ENCODE measurements at regions not wholly inside any gene's neighbourhood (a gene's known extent, or its start where the extent isn't known, plus 50 kb on each side); places are given as distances from the start of the nearest gene placed in this dataset.
"Not testable (repeated sequence)": the region's sequence is repeated elsewhere in the genome, so short reads cannot be mapped to it uniquely, and the experiment has no call there.

DNA sequence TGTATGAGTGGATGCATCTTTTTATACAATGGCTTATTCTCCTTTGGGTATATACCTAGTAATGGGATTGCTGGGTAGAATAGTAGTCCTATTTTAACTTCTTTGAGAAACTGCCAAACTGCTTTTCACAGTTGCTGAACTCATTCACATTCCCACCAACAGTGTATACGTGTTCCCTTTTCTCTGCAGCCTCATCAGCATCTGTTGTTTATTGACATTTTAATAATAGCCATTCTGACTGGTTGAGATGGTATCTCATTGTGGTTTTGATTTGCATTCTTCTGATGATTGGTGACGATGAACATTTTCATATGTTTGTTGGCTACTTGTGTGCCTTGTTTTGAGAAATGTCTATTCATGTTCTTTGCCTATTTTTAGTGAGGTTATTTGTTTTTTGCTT lies 687.0 kb upstream of the EPHA5 start:
- no peak for DNase-seq

DNA sequence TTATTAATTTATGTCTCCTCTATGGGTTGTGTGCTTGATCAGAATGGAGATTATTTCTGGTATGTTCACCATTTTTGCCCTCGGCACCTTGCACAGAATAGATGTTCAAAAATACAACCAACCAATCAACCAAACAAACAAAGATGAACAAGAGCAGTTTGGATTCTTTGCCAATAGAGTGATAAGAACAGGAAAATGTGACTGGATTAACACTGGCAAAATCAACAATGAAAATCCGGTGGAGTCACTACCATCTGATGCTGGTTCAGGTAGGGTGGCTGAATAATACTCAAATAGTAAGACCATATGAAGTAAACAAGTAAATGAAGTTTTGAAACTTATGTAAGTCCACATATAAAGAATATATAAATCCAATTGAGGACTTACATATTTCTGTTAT lies 685.0 kb upstream of the EPHA5 start:
- DNase-seq = no peak

DNA sequence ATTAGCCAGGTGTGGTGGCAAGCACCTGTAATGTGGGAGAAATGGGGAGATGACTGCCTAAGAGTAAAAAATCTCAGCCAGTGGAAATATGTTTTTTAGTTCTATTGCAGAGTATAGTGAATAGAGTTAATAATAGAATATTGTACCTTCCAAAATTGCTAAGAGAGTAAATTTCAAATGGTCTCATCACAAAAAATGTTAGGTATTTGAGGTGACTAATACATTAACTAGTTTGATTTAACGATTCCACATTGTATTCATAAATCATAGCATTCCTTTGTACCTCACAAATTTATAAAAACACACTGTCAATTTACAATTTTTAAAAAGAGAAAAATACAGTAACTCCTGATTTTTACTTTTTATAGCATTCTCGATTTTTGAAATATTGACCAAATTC lies 681.5 kb upstream of the EPHA5 start:
- no peak for DNase-seq

DNA sequence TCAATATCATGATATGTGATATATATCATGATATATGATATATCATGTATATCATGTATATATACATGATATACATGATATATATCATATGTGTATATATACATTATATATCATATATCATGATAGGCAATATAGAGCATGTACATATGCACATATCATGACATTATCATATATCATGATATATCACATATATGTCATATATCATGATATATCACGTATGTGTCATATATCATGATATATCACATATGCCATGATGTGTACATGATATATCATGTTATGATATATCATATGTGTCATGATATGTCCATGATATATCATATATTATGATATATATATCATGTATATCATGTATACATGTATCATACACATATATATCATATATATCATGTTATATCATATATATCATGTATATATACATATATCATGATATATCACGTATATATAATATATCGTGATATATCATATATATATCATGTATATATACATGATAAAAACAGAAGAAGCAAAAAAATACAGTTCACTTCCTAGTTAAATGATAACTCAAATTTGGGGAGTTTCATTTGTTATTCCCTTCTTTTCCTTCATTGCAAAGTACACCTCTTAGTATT lies 670.1 kb upstream of the EPHA5 start:
- DNase-seq = no peak

DNA sequence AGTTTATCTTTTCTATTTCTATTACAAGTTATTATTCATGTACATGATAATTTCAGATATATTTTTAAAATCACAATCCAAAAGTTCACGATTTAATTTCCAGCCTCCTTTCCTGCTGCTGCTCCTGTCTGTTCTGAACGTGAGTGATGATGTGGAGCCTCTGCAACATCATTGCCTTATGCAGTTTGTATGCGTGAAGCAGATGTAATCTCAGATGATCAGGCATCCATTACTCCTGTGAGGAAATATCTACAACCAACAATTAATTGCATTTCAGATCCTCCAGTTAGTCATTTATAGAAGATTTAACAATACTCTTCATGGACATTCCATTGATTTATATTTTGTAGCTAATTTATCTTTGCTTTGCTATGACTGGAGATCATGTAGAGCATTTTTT lies 668.7 kb upstream of the EPHA5 start:
- DNase-seq = no peak

DNA sequence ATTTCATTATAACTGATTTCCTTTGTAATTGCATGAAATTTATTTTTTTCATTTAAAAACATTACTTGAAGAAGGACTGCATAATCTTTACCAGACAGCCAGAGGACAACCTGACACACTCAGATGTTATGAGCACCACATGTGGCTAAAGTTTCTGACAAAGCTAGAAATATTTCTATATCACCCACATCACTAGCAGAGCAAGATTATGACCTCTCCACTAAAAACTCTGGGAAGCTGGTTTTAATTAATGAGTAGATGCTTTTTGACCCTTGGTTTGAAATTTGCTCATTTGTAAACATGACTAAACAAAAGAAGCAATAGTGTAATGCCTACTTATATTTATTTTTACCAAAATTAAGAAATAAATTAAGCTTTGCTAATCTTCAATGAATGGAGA lies 661.5 kb upstream of the EPHA5 start:
- no peak for DNase-seq

DNA sequence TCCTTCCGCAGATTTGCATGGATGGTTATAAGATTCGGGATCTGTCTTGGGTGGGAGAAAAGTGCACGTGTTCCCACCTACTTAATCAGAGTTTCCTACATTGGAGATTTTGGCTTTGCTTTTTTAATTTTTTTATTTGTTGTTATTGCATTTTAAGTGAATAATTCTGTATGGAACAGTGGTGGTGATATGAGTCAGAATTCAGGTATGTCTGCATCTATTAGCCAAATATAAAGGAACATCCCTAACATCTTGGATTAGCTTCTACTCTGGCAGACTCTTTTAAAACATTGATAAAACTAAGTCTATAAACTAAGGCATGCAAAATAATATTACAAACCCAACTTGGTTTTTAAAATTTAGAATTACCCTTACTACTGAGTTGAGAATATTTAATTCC lies 659.8 kb upstream of the EPHA5 start:
- no peak for DNase-seq

DNA sequence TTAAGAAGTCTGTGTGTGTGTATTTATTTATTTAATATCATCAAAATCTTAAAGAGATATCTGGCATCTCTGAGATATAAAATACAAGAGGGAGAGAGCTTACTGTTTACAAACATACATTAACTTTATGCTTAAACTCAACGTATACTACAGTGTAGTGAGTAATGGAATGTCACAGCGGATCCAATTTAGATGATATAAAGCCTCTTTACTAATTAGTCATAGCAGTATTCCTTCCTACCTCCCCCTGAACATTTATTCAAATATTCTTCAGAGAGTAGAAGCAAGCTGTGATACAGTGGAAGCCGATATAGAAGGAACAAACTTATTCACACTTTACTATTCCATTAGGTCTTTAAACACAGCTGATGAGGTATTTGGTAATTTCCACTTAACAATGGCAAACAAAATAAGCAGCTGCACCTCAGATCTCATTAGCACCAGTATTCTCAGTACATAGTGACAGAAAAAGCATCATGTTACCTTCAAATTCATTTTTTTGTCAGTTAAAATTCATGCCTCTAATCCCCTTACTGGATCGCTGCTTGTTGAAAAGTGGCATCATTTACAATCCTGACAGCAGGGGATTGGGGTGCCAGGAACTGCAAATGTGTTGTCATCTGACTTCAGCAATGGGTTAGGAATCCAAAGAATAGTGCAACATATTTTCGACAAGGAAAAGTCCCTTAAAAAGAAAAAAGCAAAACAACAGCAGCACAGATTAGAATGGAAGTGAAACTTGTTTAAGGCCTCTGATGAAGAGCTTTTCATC lies 658.7 kb upstream of the EPHA5 start:
- no peak for DNase-seq

DNA sequence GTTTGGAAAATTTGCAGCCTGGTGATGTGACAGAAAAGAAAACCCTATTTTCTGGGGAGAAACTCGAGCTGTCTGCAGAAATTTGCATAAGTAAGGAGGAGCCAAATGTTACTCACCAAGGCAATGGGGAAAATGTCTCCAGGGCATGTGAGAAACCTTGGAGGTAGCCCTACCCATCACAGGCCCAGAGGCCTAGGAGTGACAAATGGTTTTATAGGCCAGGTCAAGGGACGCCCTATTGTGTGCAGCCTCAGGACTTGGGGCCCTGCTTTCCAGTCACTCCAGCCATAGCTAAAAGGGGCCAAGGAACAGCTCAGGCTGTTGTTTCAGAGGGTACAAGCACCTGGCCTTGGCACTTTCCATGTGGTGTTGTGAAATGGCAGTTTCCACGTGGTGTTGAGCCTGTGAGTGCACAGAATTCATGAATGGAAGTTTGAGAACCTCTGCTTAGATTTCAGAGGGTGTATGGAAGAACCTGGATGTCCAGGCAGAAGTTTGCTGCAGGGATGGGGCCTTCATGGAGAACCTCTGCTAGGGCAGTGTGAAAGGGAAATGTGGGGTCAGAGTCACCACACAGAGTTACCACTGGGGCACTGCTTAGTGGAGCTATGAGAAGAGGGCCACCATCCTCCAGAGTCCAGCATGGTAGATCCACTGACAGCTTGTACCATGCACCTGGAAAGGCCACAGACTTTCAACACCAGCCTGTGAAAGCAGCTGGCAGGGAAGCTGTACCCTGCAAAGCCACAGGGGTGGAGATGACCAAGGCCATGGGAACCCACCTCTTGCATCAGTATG lies 637.6 kb upstream of the EPHA5 start:
- DNase-seq = no peak

DNA sequence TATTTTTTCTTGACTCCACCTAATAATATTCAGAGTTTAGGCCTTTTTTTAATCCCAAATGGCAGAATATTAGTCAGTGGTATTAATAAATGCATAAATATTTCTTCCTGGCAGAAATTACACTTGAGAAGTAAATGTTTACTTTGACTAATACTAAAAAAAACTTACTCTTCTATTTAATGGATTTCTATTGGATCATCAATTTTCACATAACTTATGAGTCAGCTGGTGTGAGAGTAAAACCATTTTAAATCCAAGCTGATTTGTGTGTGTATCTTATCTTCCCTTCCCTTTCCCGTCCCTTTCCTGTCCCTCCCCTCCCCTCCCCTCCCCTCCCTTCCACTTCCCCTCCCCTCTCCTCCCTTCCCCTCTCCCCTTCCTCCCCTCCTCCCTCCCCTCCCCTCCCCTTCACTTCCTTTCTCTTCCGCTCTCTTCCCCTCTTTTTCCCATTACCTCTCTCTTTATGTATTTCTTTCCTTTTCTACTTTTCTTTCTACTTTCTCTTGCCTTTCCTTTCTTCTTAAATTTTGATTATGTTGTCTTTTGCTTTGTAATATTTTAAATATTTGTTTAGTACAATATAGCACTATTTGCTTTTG lies 630.1 kb upstream of the EPHA5 start:
- no peak for DNase-seq

DNA sequence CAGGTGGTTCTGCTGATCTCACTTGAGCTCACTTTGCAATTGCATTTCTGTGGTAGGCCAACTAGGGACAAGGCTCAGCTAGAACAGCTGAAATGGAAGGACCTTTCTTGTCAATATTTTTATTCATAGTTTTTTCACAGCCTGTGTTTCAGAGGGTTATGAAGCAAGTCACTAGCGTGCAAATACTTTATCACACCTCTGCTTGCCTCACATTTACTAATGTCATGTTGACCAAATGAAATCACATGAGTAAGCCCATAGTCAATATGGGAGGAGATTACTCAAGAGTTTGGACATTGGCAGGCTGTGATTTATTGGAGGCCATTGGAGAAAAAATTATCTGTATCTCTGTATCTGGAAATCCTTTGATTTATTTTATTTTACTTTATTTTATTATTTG lies 628.3 kb upstream of the EPHA5 start:
- no peak for DNase-seq

DNA sequence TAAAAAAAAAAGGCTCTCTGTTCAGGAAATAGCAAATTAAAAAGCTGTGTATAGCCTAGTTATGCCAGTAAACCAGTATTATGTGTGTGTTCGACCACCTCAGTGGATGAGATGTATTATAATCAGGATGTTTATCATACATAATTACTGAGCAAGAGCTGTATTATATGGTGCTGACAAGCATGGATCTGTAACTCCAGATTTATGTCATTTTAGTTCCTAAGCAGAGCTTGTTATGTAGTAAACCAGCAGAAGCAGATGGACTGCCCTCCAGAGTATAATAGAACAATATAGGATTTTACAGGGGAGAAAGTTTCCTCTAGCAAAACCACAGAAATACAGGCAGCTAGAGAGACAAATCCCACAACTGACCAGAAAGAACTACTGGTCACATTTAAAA lies 627.4 kb upstream of the EPHA5 start:
- DNase-seq = no peak

DNA sequence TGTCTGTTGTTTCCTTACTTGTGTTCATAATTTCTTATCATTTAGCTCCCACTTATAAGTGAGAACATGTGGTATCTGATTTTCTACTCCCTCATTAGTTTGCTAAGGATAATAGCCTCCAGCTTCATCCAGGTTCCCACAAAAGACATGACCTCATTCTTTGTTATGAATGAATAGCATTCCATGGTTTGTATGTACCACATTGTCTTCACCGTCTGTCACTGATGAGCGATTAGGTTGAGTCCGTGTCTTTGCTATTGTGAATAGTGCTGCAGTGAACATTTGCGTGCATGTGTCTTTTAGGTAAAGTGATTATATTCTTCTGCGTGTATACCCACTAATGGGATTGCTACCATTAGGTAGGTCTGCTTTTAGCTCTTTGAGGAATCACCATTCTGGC lies 624.3 kb upstream of the EPHA5 start:
- DNase-seq = no peak

DNA sequence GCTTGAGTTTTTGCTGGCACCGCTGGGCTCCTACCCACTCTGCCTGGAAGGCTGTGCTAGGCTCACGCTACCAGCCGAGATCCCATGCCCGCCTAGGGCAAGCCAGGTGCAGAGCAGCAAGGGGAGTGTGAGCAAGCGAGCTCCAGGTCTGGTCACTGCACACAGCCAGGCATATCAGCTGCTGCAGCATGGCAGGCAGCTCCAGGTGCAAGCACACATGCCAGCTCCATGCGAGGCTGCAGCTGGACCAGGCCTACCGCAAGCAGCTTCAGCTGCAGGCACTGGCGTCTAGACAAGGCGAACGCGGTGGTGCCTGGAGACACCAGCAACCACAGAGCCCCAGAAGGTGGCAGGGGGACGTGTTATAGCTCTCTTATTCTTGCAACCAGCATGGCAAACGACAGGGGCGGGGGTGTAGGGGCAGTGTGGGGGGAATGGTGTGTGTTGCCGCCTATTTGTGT lies 614.7 kb upstream of the EPHA5 start:
- DNase-seq = no peak

DNA sequence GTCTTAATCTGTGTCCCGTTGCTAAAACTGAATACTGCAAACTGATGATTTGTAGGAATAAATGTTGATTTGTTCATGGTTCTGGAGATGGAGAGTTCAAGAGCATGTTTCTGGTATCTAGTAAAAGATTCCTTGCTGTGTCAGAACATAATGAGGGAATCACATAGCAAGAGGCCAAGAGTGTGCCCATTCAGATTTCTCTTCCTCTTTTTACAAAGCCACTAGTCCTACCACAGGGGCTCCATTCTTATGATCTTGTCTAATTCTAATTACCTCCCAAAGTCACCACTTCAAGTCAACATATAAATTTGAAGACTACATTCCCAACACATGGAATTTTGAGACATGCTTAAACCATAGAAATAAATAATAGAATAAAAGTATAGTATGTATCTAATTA lies 608.8 kb upstream of the EPHA5 start:
- DNase-seq = no peak

DNA sequence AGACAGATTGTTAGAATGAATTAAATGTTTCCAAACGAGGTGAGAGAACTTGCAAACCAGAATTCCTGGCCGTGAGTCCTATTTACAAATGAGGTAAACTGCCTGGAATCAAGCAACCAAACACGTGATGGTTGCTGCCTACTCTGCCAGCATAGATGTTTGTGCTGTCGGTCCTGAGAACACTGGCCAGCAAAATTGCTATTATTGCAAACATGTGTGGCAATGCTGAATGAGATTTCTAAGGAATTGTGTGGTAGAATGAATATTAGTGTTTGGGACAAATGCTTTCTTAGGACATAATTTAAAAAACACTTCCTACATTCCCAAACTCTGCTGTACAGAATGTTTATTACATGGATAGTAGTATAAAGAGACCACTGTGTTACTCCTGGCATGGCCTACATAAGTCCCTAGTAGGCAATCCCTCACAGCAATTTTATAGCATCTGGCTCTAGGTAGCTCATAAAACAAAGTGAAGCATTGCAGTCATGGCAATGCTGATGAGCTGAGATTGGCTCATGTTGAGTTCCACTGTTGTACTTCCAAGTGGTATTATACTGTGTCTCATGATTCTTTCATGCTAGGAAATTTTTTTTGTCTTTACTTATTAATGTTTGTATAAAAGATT lies 605.2 kb upstream of the EPHA5 start:
- DNase-seq = no peak

DNA sequence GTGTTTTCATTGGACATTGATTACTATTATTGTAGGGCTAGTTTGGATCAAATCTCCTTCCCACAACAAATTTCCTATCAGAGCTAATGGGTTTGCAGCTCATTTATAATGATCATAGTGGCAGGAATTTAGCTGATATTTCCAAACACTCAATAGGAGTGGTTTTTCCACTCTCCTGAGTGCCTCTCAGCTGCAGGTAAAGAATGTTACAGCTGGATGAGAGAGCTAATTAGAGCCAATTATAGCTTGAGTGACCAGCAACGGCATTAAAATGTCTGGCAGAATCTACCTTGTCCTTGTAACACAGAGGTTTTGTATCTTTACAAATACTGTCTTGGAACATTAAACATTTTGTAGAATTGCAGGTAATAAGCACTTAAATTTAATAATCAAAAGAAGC lies 602.8 kb upstream of the EPHA5 start:
- DNase-seq = no peak

DNA sequence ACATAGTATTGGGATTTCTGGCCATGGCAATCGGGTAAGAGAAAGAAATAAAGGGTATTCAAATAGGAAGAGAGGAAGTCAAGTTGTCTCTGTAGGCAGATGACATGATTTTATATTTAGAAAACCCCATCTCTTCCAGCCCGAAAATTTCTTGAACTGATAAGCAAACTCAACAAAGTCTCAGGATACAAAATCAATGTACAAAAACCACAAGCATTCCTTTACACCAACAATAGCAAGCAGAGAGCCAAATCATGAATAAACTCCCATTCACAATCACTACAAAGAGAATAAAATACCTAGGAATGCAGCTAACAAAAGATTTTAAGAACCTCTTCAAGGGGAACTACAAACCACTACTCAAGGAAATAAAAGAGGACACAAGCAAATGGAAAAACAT lies 600.1 kb upstream of the EPHA5 start:
- not testable (repeated sequence) for DNase-seq

DNA sequence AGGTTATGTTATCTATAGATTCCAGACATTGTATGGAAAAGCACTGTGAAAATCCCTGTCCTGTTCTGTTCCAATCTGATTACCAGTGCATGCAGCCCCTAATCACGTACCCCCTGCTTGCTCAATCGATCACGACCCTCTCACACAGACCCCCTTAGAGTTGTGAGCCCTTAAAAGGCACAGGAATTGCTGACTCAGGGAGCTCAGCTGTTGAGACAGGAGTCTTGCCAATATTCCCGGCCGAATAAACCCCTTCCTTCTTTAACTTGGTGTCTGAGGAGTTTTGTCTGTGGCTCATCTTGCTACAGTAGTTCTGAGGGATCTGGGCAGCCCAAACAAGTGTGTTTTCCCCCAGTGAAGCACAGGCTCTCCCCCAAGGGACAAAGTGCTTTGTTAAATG lies 596.3 kb upstream of the EPHA5 start:
- not testable (repeated sequence) for DNase-seq

DNA sequence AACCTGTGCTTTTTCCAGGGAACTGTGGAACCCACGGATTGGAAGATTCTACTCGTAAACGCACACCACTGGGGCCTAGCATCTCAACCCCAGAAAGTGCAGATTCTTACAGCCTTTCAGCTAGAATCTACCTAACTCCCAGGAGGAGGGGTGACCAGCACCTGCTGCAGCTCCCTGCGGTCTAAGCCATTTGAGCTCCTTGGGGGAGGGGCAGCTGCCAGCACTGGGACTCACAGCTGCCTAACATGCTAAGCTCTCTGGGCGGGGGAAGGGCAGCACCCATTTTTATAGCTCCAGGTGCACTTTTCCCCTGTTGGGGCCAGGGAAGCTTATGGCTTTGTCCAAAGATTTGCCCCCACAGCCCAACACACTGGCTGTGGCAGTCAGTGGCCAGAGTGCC lies 595.7 kb upstream of the EPHA5 start:
- no peak for DNase-seq

DNA sequence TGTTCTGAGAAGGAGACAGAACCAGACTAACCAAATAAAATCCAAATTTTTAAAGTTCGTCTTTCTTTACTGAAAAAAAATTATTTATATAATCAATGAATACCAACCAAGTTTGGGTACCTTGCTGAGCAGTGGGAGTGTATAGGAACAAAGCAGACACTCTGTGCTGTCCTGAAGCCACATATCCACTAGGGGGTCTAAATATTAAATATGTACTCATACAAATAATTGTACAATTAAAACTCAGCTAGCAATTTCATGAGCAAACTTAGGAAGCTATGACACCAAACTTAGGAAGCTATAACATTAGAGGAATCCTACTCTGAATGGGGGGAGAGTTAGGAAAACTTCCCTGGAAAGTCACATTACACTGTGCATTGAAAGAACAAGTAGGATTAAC lies 582.0 kb upstream of the EPHA5 start:
- no peak for DNase-seq

DNA sequence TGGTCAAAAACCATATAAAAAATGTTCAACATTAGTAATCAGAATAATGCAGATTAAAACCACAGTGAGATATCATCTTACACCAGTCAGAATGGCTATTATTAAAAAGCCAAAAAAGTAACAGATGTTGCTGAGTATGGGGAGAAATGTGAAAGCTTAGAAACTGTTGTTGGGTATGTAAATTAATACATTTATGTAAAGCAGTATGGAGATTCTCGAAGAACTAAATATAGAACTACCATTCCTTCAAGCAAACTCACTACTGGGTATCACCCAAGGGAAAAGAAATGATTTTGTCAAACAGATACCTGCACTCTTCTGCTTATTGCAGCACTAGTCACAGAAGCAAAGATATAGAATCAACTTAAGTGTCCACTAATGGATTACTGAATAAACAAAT lies 576.4 kb upstream of the EPHA5 start:
- no peak for DNase-seq

DNA sequence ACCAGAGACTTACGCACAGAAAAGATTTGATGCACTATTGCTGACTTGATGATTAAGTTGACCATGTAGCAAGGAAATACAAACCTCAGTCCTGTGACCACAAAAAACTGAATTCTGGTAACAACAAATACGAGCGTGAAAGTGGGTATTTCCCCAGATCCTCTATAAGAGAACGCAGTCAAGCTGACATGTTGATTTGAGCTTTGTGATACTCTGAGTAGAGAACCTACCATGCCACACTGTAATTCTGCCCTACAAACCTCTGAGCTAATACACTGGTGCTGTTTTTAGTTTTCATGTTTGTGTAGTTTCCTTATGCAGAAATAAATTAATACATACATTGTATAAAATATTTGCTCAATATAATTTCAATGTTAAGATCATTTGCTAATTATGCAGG lies 565.6 kb upstream of the EPHA5 start:
- DNase-seq = no peak

Data from stimulated activated CD4-positive, alpha-beta T cell treated with anti-CD3 and anti-CD28 coated beads, Interleukin-4, amount 100 ng/mL, for 4 hours (primary cell).